Activated naive CD4-positive, alpha-beta T cell treated with anti-CD3 and anti-CD28 coated beads for 36 hours (primary cell): ENCODE measurements at regions not wholly inside any gene's neighbourhood (a gene's known extent, or its start where the extent isn't known, plus 50 kb on each side); places are given as distances from the start of the nearest gene placed in this dataset.

Source experiments
- CTCF ChIA-PET: fragments of 350-600 bp; sonication (Branson Sonifier 250); formaldehyde crosslinking; loops from one replicate; lab custom pipeline; 2021; ENCODE audit warnings: antibody characterized with exemption; lab: Charles Lee
- DNase-seq: peaks from one replicate; pipeline ENCODE4 v3.0.0-alpha.2; 2020
- H3K27ac Mint-ChIP-seq: one replicate; pipeline ENCODE4 v1.8.0; 2021; ENCODE audit warnings: mild to moderate bottlenecking, mixed read lengths
- H3K27me3 Mint-ChIP-seq: one replicate; pipeline ENCODE4 v1.8.0; 2021; ENCODE audit warnings: low read depth, mixed read lengths
- H3K36me3 Mint-ChIP-seq: one replicate; pipeline ENCODE4 v1.8.0; 2021; ENCODE audit warnings: low read depth, mixed read lengths
- H3K4me1 Mint-ChIP-seq: one replicate; pipeline ENCODE4 v1.8.0; 2021; ENCODE audit warnings: low read depth, mixed read lengths
- H3K4me3 Mint-ChIP-seq: one replicate; pipeline ENCODE4 v1.8.0; 2021; ENCODE audit warnings: mild to moderate bottlenecking, moderate library complexity, mixed read lengths
- H3K9me3 Mint-ChIP-seq: one replicate; pipeline ENCODE4 v1.8.0; 2021; ENCODE audit warnings: mixed read lengths
- intact Hi-C: fragments of 100-400 bp; cut with micrococcal nuclease; formaldehyde crosslinking; loops from one replicate; pipeline ENCODE4 v1.15.1; 2023

- intact Hi-C loops: loop anchor here (5.0 kb wide), 1 partner anchor 93 kb away; the partner anchor contains the start of gene GEMIN8
- H3K4me3 Mint-ChIP-seq: no peak overlapping the region
- no peak overlapping the region for H3K27ac Mint-ChIP-seq
- H3K4me1 Mint-ChIP-seq: no peaks in the 10 kb centered on the region
- no peaks in the 10 kb centered on the region for H3K36me3 Mint-ChIP-seq
- no peaks in the 10 kb centered on the region for H3K9me3 Mint-ChIP-seq
- peaks cover 22% of the 10 kb centered on the region for H3K27me3 Mint-ChIP-seq
- DNase-seq: no peak
- CTCF ChIA-PET: no interaction called here
These were observed 95.0 kb downstream of the GEMIN8 start for GRCh38 chrX:13934731-13935130.

GRCh38 chrX:13933851-13934250 is 95.8 kb downstream of the GEMIN8 start:
- no peak overlapping the region for H3K4me3 Mint-ChIP-seq
- peaks cover 16% of the 10 kb centered on the region for H3K27me3 Mint-ChIP-seq
- intact Hi-C loops: no loop called here
- H3K27ac Mint-ChIP-seq: no peak overlapping the region
- no peaks in the 10 kb centered on the region for H3K36me3 Mint-ChIP-seq
- no peak for DNase-seq
- CTCF ChIA-PET: no interaction called here
- no peaks in the 10 kb centered on the region for H3K4me1 Mint-ChIP-seq
- H3K9me3 Mint-ChIP-seq: no peaks in the 10 kb centered on the region

GRCh38 chrX:13933352-13933751 is 96.3 kb downstream of the GEMIN8 start:
- Mint-ChIP-seq H3K4me3 (no peak overlapping the region), H3K4me1 (no peaks in the 10 kb centered on the region), H3K27me3 (peaks cover 14% of the 10 kb centered on the region), H3K9me3 (no peaks in the 10 kb centered on the region), H3K27ac (no peak overlapping the region), H3K36me3 (no peaks in the 10 kb centered on the region)
- no peak for DNase-seq
- CTCF ChIA-PET: no interaction called here
- intact Hi-C loops: no loop called here

GRCh38 chrX:13932416-13932815 is 97.3 kb downstream of the GEMIN8 start:
- intact Hi-C loops: no loop called here
- H3K9me3 Mint-ChIP-seq: no peaks in the 10 kb centered on the region
- no peak overlapping the region for H3K4me3 Mint-ChIP-seq
- no peak for DNase-seq
- CTCF ChIA-PET: no interaction called here
- H3K4me1 Mint-ChIP-seq: no peaks in the 10 kb centered on the region
- no peaks in the 10 kb centered on the region for H3K36me3 Mint-ChIP-seq
- no peak overlapping the region for H3K27ac Mint-ChIP-seq
- H3K27me3 Mint-ChIP-seq: peaks cover 9% of the 10 kb centered on the region

GRCh38 chrX:13927175-13927574 is 102.5 kb downstream of the GEMIN8 start:
- Mint-ChIP-seq H3K27ac (no peak overlapping the region), H3K4me1 (no peaks in the 10 kb centered on the region), H3K27me3 (no peaks in the 10 kb centered on the region), H3K4me3 (no peak overlapping the region), H3K36me3 (no peaks in the 10 kb centered on the region), H3K9me3 (no peaks in the 10 kb centered on the region)
- CTCF ChIA-PET: no interaction called here
- DNase-seq: no peak
- intact Hi-C loops: no loop called here

GRCh38 chrX:13923845-13924244 is 105.8 kb downstream of the GEMIN8 start:
- Mint-ChIP-seq H3K27me3 (no peaks in the 10 kb centered on the region), H3K9me3 (no peaks in the 10 kb centered on the region), H3K36me3 (no peaks in the 10 kb centered on the region), H3K27ac (no peak overlapping the region), H3K4me1 (no peaks in the 10 kb centered on the region), H3K4me3 (no peak overlapping the region)
- CTCF ChIA-PET: no interaction called here
- intact Hi-C loops: no loop called here
- no peak for DNase-seq

- no peaks in the 10 kb centered on the region for H3K4me1 Mint-ChIP-seq
- CTCF ChIA-PET: no interaction called here
- H3K36me3 Mint-ChIP-seq: no peaks in the 10 kb centered on the region
- no peak for DNase-seq
- no peak overlapping the region for H3K4me3 Mint-ChIP-seq
- intact Hi-C loops: no loop called here
- H3K27ac Mint-ChIP-seq: no peak overlapping the region
- H3K9me3 Mint-ChIP-seq: no peaks in the 10 kb centered on the region
- H3K27me3 Mint-ChIP-seq: no peaks in the 10 kb centered on the region
These were observed 106.4 kb upstream of the GPM6B start for GRCh38 chrX:13923289-13923688.

GRCh38 chrX:13917507-13917906 is 100.6 kb upstream of the GPM6B start:
- no peak for DNase-seq
- no peaks in the 10 kb centered on the region for H3K9me3 Mint-ChIP-seq
- H3K4me1 Mint-ChIP-seq: no peaks in the 10 kb centered on the region
- CTCF ChIA-PET: interaction anchor here (0.6 kb wide), 1 partner anchor 868 kb away, joined by 4 read pairs; no protein-coding TSS in a partner anchor
- H3K36me3 Mint-ChIP-seq: no peaks in the 10 kb centered on the region
- H3K4me3 Mint-ChIP-seq: no peak overlapping the region
- intact Hi-C loops: no loop called here
- H3K27ac Mint-ChIP-seq: no peak overlapping the region
- H3K27me3 Mint-ChIP-seq: no peaks in the 10 kb centered on the region

- no peaks in the 10 kb centered on the region for H3K4me1 Mint-ChIP-seq
- CTCF ChIA-PET: interaction anchor here (1.1 kb wide), 1 partner anchor 45 kb away, joined by 3 read pairs; no protein-coding TSS in a partner anchor
- no peaks in the 10 kb centered on the region for H3K36me3 Mint-ChIP-seq
- no peaks in the 10 kb centered on the region for H3K9me3 Mint-ChIP-seq
- intact Hi-C loops: no loop called here
- DNase-seq: no peak
- H3K27me3 Mint-ChIP-seq: no peaks in the 10 kb centered on the region
- H3K4me3 Mint-ChIP-seq: no peak overlapping the region
- no peak overlapping the region for H3K27ac Mint-ChIP-seq
These were observed 94.7 kb upstream of the GPM6B start for GRCh38 chrX:13911586-13911985.

GRCh38 chrX:13906093-13906492 is 89.2 kb upstream of the GPM6B start:
- CTCF ChIA-PET: no interaction called here

GRCh38 chrX:13903405-13903804 is 86.5 kb upstream of the GPM6B start:
- Mint-ChIP-seq H3K9me3 (no peaks in the 10 kb centered on the region), H3K4me3 (no peak overlapping the region), H3K27ac (no peak overlapping the region), H3K27me3 (no peaks in the 10 kb centered on the region), H3K4me1 (peaks cover 2% of the 10 kb centered on the region), H3K36me3 (no peaks in the 10 kb centered on the region)
- CTCF ChIA-PET: no interaction called here
- no peak for DNase-seq
- intact Hi-C loops: no loop called here

More at GRCh38 chrX:13906093-13906492, 89.2 kb upstream of the GPM6B start:
- Mint-ChIP-seq H3K4me1 (no peaks in the 10 kb centered on the region), H3K4me3 (no peak overlapping the region), H3K27ac (no peak overlapping the region), H3K27me3 (no peaks in the 10 kb centered on the region), H3K9me3 (no peaks in the 10 kb centered on the region), H3K36me3 (no peaks in the 10 kb centered on the region)
- intact Hi-C loops: no loop called here
- no peak for DNase-seq

GRCh38 chrX:13902406-13902805 is 85.5 kb upstream of the GPM6B start:
- CTCF ChIA-PET: no interaction called here
- H3K27me3 Mint-ChIP-seq: no peaks in the 10 kb centered on the region
- H3K9me3 Mint-ChIP-seq: no peaks in the 10 kb centered on the region
- no peak overlapping the region for H3K27ac Mint-ChIP-seq
- intact Hi-C loops: no loop called here
- DNase-seq: no peak
- H3K36me3 Mint-ChIP-seq: no peaks in the 10 kb centered on the region
- peaks cover 2% of the 10 kb centered on the region for H3K4me1 Mint-ChIP-seq
- no peak overlapping the region for H3K4me3 Mint-ChIP-seq

GRCh38 chrX:13901354-13901753 is 84.5 kb upstream of the GPM6B start:
- no peaks in the 10 kb centered on the region for H3K27me3 Mint-ChIP-seq
- intact Hi-C loops: no loop called here
- no peak overlapping the region for H3K27ac Mint-ChIP-seq
- peaks cover 2% of the 10 kb centered on the region for H3K4me1 Mint-ChIP-seq
- no peak overlapping the region for H3K4me3 Mint-ChIP-seq
- DNase-seq: no peak
- CTCF ChIA-PET: no interaction called here
- no peaks in the 10 kb centered on the region for H3K9me3 Mint-ChIP-seq
- H3K36me3 Mint-ChIP-seq: no peaks in the 10 kb centered on the region

- H3K4me3 Mint-ChIP-seq: no peak overlapping the region
- H3K27me3 Mint-ChIP-seq: no peaks in the 10 kb centered on the region
- H3K9me3 Mint-ChIP-seq: no peaks in the 10 kb centered on the region
- no peak overlapping the region for H3K27ac Mint-ChIP-seq
- no peak for DNase-seq
- peaks cover 2% of the 10 kb centered on the region for H3K4me1 Mint-ChIP-seq
- H3K36me3 Mint-ChIP-seq: no peaks in the 10 kb centered on the region
- CTCF ChIA-PET: no interaction called here
- intact Hi-C loops: no loop called here
These were observed 83.5 kb upstream of the GPM6B start for GRCh38 chrX:13900351-13900750.
